B cell (primary cell): ENCODE measurements at regions not wholly inside any gene's neighbourhood (a gene's known extent, or its start where the extent isn't known, plus 50 kb on each side); places are given as distances from the start of the nearest gene placed in this dataset.

Experiments
- ATAC-seq: fragments of 200-7000 bp; cut with Tn5 transposase; one replicate; pipeline ENCODE4 v1.10.0; 2021; ENCODE audit warnings: low read depth, mild to moderate bottlenecking, moderate number of reproducible peaks, moderate library complexity
- CTCF ChIA-PET: fragments of 350-600 bp; sonication (Branson Sonifier 250); formaldehyde crosslinking; loops from one replicate; lab custom pipeline; 2021; ENCODE audit warnings: antibody characterized with exemption, inconsistent platforms; lab: Charles Lee
- POLR2A ChIA-PET: fragments of 350-600 bp; sonication (Branson Sonifier 250); formaldehyde crosslinking; loops from one replicate; lab custom pipeline; 2021; ENCODE audit warnings: antibody characterized with exemption; lab: Charles Lee
- DNase-seq: peaks from one replicate; pipeline ENCODE4 v3.0.0; 2013
- H2AFZ ChIP-seq: 2 replicates; pipeline ENCODE4 v1.6.1; 2012; ENCODE audit warnings: mild to moderate bottlenecking, low read depth, low read length; ENCODE audit not compliant: insufficient read depth, poor library complexity, severe bottlenecking
- H3K27ac ChIP-seq, 2 donors: 1 replicate in 1 of 2; 2 replicates in 1 of 2; pipeline ENCODE4 v1.5.1; 2012 to 2013; ENCODE audit warnings: low read length in 2 of 2, mild to moderate bottlenecking in 2 of 2, moderate library complexity in 1 of 2
- H3K27me3 ChIP-seq, 4 experiments: fragments of 200-600 bp in 1 of 4; sonication (generic) in 1 of 4; replicated peaks in 1 of 4; 1 replicate in 2 of 4; 2 replicates in 2 of 4; pipeline versions ENCODE4 v1.6.1 to v1.7.0; 2013 to 2016; ENCODE audit warnings: low read length in 3 of 4, mild to moderate bottlenecking in 2 of 4, mixed read lengths in 1 of 4, moderate library complexity in 1 of 4; ENCODE audit not compliant: insufficient read depth in 4 of 4, control insufficient read depth in 3 of 4; ENCODE audit errors: control extremely low read depth in 1 of 4
- H3K36me3 ChIP-seq, 2 experiments: replicated peaks in 1 of 2; 1 replicate in 1 of 2; 2 replicates in 1 of 2; pipeline versions ENCODE4 v1.6.1 to v1.7.1; 2013; ENCODE audit warnings: low read length in 1 of 2; ENCODE audit not compliant: insufficient read depth in 2 of 2, control insufficient read depth in 1 of 2; ENCODE audit errors: control extremely low read depth in 1 of 2, extremely low read depth in 1 of 2
- H3K4me1 ChIP-seq, 2 donors: fragments of 200-600 bp in 1 of 2; sonication (generic) in 1 of 2; 1 replicate in 1 of 2; 2 replicates in 1 of 2; pipeline versions ENCODE4 v1.5.1 to v1.6.1; 2013 to 2017; ENCODE audit warnings: low read length in 2 of 2; ENCODE audit not compliant: control insufficient read depth in 2 of 2, insufficient read depth in 2 of 2
- H3K4me2 ChIP-seq: replicated peaks from 2 replicates; pipeline ENCODE3; 2012; ENCODE audit warnings: mild to moderate bottlenecking, low read depth, low read length; ENCODE audit not compliant: poor library complexity, severe bottlenecking
- H3K4me3 ChIP-seq, 5 experiments: fragments of 200-600 bp in 1 of 5; sonication (generic) in 1 of 5; 1 replicate in 3 of 5; 2 replicates in 2 of 5; pipeline versions ENCODE4 v1.5.1 to v1.7.0; 2011 to 2016; ENCODE audit warnings: low read length in 4 of 5, mild to moderate bottlenecking in 4 of 5, low read depth in 2 of 5, control low read depth in 1 of 5, moderate library complexity in 1 of 5; ENCODE audit not compliant: insufficient read depth in 1 of 5; ENCODE audit errors: control extremely low read depth in 1 of 5, extremely low read depth in 1 of 5
- H3K79me2 ChIP-seq: fragments of 200-600 bp; sonication (generic); one replicate; pipeline ENCODE4 v1.6.0; 2016; ENCODE audit warnings: low read length; ENCODE audit not compliant: control insufficient read depth, insufficient read depth
- H3K9ac ChIP-seq: fragments of 200-600 bp; sonication (generic); 2 replicates; pipeline ENCODE4 v1.6.1; 2017; ENCODE audit warnings: mild to moderate bottlenecking, low read length, moderate library complexity
- H3K9me3 ChIP-seq, 3 donors: one replicate each; pipeline versions ENCODE4 v1.6.1 to v1.7.1; 2013; ENCODE audit warnings: low read length in 2 of 3; ENCODE audit not compliant: control insufficient read depth in 2 of 3, insufficient read depth in 1 of 3; ENCODE audit errors: control extremely low read depth in 1 of 3
- H4K20me1 ChIP-seq: 2 replicates; pipeline ENCODE4 v1.6.0; 2012; ENCODE audit warnings: mild to moderate bottlenecking, low read length; ENCODE audit not compliant: insufficient read depth, control insufficient read depth, poor library complexity, severe bottlenecking
- H3K27ac Mint-ChIP-seq: one replicate; pipeline ENCODE4 v1.8.0; 2021; ENCODE audit warnings: mixed read lengths
- H3K27me3 Mint-ChIP-seq: one replicate; pipeline ENCODE4 v1.8.0; 2021; ENCODE audit warnings: mixed read lengths
- H3K4me1 Mint-ChIP-seq: one replicate; pipeline ENCODE4 v1.8.0; 2021; ENCODE audit warnings: mixed read lengths
- H3K4me3 Mint-ChIP-seq: one replicate; pipeline ENCODE4 v1.8.0; 2021; ENCODE audit warnings: mixed read lengths
- H3K9me3 Mint-ChIP-seq: one replicate; pipeline ENCODE4 v1.8.0; 2022; ENCODE audit warnings: mixed read lengths; ENCODE audit not compliant: insufficient read depth
- CTCF ChIP-seq: fragments of 200-600 bp; IDR thresholded peaks from one replicate; pipeline ENCODE4 v1.8.0; 2022; ENCODE audit warnings: antibody characterized with exemption, mild to moderate bottlenecking
- EZH2 ChIP-seq: IDR thresholded peaks from 2 replicates; pipeline ENCODE4 v1.6.1; 2012; ENCODE audit warnings: borderline replicate concordance, low read depth, mild to moderate bottlenecking, moderate library complexity, low read length; ENCODE audit not compliant: insufficient read depth, poor library complexity, severe bottlenecking
- WGBS: methylation state at CpG from one replicate; pipeline ENCODE4 v1.1.5; 2013; ENCODE audit warnings: missing lambda C conversion rate; ENCODE audit not compliant: insufficient coverage; 5-methylcytosine and 5-hydroxymethylcytosine counted together
- intact Hi-C: fragments of 100-400 bp; cut with micrococcal nuclease; formaldehyde crosslinking; loops from one replicate; pipeline ENCODE4 v1.10.0; 2022

- Mint-ChIP-seq H3K4me3 (no peak overlapping the region), H3K27me3 (no peaks in the 10 kb centered on the region), H3K27ac (no peak overlapping the region), H3K9me3 (no peaks in the 10 kb centered on the region), H3K4me1 (peaks cover 34% of the 10 kb centered on the region)
- POLR2A ChIA-PET: no interaction called here
- no peak for TF ChIP-seq EZH2
- no peak for TF ChIP-seq CTCF
- 100% methylated on average over 1 of the region's 3 CpGs for WGBS
- ATAC-seq (no peak), DNase-seq (no peak)
- Histone ChIP-seq H2AFZ (no peak overlapping the region), H4K20me1 (peaks cover 13% of the 10 kb centered on the region), H3K9ac (no peak overlapping the region), H3K4me1 (no peaks in the 10 kb centered on the region), H3K27me3 (no peaks in the 10 kb centered on the region), H3K36me3 (peaks cover 0 to 13% of the 10 kb centered on the region in 2 experiments), H3K4me2 (no peak overlapping the region), H3K27ac (no peak overlapping the region), H3K9me3 (peaks cover 0 to 2% (median 0%) of the 10 kb centered on the region in 3 donors), H3K79me2 (peaks cover 97% of the 10 kb centered on the region), H3K4me3 (no peak overlapping the region)
- intact Hi-C loops: no loop called here
- CTCF ChIA-PET: interaction anchor here (2.3 to 5.1 kb wide), 2 partner anchors 7 to 89 kb away, joined by 7 to 25 read pairs; no protein-coding TSS in a partner anchor
Measured at GRCh38 chr14:71411285-71411595, 504.0 kb downstream of the PCNX1 start.

DNA sequence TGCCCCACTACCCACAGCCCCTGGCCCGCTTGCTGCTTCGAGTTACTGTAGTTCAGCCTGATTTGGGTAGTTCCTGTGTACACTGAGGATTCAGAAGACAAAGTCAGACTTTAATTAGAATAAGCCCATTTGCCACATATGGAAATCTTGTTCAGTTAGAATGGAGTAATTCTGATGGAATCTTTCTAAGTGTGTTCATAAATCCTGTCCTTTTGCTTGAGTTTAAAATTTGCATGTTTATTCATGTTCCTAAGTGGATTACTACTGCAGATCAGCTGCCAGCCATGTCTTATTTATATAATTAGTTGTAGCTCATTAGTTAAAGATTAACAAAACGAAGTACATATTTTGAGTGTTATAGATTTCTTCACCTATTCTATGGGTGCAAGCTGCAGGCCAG is 504.5 kb downstream of the PCNX1 start:
- TF ChIP-seq CTCF (no peak), EZH2 (no peak)
- DNase-seq (no peak), ATAC-seq (no peak)
- H3K4me2 ChIP-seq: no peak overlapping the region
- H4K20me1 ChIP-seq: peaks cover 13% of the 10 kb centered on the region
- peaks cover 0 to 13% of the 10 kb centered on the region in 2 experiments for H3K36me3 ChIP-seq
- no peak overlapping the region for H3K4me3 ChIP-seq
- H3K27me3 Mint-ChIP-seq: no peaks in the 10 kb centered on the region
- CTCF ChIA-PET: interaction anchor here (1.1 to 5.1 kb wide), 3 partner anchors 8 to 273 kb away, joined by 4 to 25 read pairs (median 7); no protein-coding TSS in a partner anchor
- H3K9me3 ChIP-seq: peaks cover 0 to 2% (median 0%) of the 10 kb centered on the region in 3 donors
- H3K27ac Mint-ChIP-seq: no peak overlapping the region
- no CpG with 5 or more reads among the region's 3 CpGs for WGBS
- no peak overlapping the region for H2AFZ ChIP-seq
- no peaks in the 10 kb centered on the region for H3K9me3 Mint-ChIP-seq
- H3K4me3 Mint-ChIP-seq: no peak overlapping the region
- peaks cover 34% of the 10 kb centered on the region for H3K4me1 Mint-ChIP-seq
- H3K27me3 ChIP-seq: no peaks in the 10 kb centered on the region
- no peak overlapping the region for H3K9ac ChIP-seq
- H3K27ac ChIP-seq: no peak overlapping the region
- no peaks in the 10 kb centered on the region for H3K4me1 ChIP-seq
- POLR2A ChIA-PET: interaction anchor here (0.7 kb wide), 1 partner anchor 20 kb away, joined by 3 read pairs; no protein-coding TSS in a partner anchor
- peaks cover 96% of the 10 kb centered on the region for H3K79me2 ChIP-seq
- intact Hi-C loops: no loop called here
